GM12874 (cell line): ENCODE measurements at regions not wholly inside any gene's neighbourhood (a gene's known extent, or its start where the extent isn't known, plus 50 kb on each side); places are given as distances from the start of the nearest gene placed in this dataset.

Experiments used
- TF ChIP-seq, protein P1 (sequence below): IDR thresholded peaks from 2 replicates; pipeline ENCODE4 v1.5.1; 2011; ENCODE audit warnings: low read depth, mild to moderate bottlenecking, control low read depth, low read length, moderate library complexity; ENCODE audit not compliant: insufficient read depth

DNA sequence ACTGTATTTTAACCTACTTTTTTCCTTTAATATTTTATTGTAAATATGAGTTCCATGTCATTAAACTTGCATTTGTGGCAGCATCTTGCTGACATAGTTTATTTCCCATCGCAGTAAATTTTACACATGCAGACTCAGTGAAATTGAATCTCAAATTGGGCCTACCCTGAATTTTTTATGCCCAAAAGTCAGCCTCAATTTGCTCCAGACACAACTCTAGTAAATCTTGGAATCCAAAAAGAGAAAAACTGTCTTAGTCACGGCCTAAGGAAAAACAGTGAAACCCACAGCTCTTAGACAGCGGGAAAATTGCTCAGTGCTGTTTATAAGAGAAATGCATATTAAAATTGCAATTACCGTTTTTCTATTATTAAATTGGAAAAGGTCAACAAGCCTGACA lies 85.3 kb upstream of the PCSK2 start:
- TF ChIP-seq, protein P1, sequence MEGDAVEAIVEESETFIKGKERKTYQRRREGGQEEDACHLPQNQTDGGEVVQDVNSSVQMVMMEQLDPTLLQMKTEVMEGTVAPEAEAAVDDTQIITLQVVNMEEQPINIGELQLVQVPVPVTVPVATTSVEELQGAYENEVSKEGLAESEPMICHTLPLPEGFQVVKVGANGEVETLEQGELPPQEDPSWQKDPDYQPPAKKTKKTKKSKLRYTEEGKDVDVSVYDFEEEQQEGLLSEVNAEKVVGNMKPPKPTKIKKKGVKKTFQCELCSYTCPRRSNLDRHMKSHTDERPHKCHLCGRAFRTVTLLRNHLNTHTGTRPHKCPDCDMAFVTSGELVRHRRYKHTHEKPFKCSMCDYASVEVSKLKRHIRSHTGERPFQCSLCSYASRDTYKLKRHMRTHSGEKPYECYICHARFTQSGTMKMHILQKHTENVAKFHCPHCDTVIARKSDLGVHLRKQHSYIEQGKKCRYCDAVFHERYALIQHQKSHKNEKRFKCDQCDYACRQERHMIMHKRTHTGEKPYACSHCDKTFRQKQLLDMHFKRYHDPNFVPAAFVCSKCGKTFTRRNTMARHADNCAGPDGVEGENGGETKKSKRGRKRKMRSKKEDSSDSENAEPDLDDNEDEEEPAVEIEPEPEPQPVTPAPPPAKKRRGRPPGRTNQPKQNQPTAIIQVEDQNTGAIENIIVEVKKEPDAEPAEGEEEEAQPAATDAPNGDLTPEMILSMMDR, result no peak

DNA sequence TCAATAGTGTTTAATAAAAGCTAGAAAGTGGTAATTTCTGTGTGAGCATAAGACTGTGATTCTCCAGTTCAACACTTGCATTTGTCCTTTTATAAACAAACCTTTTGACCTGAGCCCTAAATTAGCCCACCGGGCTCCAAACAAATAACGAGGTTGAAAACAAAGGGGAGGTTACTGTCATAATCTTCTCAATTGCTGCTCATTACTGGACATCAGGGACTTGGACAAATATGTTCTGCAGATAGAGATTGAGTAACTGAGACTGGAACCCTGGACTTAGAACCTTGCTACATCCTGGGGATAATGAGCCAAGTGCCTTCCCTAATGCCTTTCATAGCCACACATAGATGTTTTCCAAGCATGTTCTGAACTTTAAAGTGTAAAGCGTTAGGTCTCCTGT lies 84.2 kb upstream of the PCSK2 start:
- TF ChIP-seq, protein P1, result no peak

DNA sequence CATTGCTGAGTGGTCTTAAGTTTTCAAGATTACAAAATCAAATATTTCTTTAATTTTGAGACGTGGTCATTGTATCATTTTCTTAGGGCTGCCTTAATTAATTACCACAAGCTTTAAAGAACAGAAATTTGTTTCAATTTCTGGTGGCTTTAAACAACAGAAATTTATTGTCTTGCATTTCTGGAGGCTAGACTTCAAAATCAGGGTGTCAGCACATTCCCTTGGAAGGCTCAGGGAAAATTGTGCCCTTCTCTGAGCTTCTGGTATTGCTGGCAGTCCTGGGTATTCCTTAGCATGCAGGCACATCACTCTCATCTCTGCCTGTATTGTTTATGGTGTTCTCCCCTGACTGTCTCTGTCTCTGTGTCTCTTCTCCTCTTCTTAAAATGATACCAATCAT lies 76.0 kb upstream of the PCSK2 start:
- TF ChIP-seq, protein P1, result no peak

DNA sequence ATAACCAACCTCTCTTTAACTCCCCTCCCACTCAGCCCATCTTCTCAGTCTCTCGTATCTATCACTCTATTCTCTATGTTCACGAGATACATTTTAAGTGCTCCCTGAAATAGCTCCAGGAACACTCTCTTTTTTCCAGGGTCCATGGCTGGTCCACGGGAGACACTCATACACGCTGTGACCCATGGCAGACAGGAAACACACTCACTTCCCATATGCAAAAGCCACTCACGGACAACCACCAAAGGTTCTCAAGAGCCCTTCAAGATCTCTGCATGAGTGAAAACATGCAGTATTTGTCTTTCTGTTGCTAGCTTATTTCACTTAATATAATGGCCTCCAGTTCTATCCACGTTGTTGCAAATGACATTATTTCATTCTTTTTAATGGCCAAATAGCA lies 71.4 kb upstream of the PCSK2 start:
- TF ChIP-seq, protein P1, result no peak

DNA sequence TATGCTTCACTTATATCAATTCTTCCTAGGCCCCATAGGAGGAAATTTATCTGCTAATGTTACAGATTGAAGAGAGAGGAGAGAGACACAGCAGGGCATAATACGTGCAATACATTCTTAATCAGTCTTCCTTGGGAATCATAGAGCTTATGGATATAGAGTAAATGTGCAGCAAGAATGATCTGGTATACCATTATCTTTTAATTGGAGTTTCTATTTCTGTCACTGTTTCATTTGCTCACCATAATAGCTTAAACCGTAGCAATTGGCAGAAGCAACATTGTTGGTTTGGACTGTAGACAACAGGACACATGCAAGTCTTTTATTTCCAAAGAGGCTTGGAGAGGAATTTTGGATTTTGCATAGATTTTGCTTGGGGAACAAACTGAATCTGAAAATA lies 68.1 kb upstream of the PCSK2 start:
- TF ChIP-seq, protein P1, result no peak

DNA sequence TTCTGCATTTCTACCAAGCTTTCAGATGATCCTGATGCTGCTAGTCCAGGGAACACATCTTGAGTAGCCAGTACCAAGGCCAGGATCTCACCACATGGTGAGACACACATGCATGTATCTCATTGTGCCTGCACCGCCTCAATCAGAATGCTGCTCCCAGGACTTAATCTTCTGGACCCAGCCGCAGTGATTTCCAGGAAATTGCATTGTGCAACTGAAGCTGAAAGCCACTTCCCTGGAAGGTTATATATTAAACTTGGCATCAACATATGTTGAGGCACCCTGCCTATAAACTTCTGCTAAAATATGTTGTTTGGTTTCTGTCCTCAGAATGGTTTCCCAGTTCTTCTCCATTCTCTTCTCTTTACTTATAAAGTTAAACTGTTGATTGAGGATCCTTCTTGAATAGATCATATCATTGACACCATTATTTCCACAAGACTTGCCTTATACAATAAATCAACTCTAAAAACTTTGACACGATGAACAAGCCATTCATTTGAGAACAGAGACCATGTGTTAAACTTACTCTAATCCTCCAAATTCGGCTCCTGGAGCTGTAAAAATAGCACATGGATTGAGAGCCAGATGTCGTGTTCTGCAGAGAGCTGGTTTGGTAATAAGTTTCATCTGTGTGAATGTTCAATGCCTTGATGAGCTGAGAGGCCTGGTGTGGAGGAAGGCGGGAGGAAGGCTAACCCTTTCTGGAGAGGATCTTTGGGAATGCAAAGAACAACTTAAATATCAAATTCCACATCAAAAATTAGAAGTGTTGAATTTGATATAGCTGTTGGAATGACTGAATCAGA lies 65.0 kb upstream of the PCSK2 start:
- TF ChIP-seq, protein P1, result no peak

DNA sequence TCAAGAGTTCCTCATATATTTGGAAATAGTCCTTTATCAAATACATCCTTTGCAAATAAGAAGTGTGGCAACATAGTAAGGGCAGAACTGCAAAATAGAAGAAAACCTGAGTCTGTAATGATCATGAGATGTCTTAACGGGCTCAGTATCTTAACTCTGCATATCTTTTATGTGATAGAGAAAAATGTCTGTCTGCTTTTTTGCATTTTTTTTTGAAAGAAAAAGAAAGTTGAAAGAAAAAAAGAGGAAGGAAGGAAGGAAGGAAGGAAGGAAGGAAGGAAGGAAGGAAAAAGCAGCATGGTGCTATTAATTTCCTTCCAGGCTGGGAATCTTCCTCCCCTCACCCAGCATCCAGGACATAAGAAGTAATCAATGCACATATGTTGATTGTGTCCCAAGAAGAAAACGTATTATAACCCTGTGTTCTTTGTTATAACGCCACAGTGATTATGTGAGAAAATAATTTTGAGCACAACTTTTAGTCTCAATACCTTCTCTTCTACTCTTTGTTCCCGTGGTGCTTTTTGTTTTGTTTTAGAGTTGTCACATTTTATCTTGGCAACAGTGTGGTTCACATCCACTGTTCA lies 58.7 kb upstream of the PCSK2 start:
- TF ChIP-seq, protein P1, result no peak
